ENCODE measurements at regions not wholly inside any gene's neighbourhood (a gene's known extent, or its start where the extent isn't known, plus 50 kb on each side); places are given as distances from the start of the nearest gene placed in this dataset.
A peak's percentile ranks its signal among the peaks of the same experiment; 100 is the strongest.
"Not testable (repeated sequence)": the region's sequence is repeated elsewhere in the genome, so short reads cannot be mapped to it uniquely, and the experiment has no call there.

DNA sequence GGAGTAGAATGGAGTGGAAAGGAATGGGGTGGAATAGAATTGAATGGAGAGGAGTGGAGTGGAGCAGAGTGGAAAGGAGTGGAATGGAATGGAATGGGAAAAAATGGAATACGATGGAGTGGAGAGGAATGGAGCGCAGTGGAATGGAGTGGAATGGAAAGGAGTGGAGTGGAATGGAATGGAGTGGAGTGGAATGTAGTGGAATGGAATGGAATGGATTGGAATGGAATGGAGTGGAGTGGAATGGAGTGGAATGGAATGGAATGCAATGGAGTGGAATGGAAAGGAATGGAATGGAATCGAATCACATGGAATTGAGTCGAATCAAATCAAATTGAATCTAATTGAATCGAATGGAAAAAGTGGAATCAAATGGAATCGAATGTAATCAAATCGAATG, 1016.1 kb downstream of the CDY1 start:
- DNase-seq (ENCODE audit: low spot score) = no peak

DNA sequence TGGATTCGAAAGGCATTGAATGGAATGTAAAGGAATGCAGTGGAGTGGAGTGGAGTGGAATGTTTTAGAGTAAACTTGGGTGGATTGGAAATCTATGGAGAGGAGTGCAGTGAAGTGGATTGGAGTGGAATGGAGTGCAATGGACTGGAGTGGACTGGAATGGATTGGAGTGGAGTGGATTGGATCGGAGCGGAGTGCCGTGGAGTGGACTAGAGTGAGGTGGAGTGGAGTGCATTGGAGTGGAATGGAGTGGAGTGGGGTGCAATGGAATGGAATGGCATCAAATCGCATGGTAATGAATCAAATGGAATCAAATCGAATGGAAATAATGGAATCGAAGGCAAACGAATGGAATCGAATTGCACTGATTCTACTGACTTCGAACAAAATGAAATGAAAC, 1023.9 kb downstream of the CDY1 start:
- DNase-seq (ENCODE audit: low spot score) = not testable (repeated sequence)

DNA sequence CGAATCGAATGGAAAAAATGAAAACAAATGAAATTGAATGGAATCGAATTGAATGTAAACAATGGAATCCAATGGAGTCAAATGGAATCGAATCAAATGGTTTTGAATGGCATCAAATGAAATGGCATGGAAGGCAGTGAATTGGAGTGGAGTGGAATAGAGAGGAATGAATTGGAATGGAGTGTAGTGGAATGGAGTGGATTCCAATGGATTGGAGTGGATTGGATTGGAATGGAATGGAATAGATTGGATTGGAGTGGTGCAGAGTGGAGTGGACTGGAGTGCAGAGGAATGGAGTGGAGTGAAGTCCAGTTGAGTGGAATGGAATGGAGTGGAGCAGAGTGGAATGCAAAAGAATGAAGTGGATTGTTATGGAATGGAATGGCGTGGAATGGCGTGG, 1026.3 kb downstream of the CDY1 start:
- DNase-seq (ENCODE audit: low spot score) = not testable (repeated sequence)

DNA sequence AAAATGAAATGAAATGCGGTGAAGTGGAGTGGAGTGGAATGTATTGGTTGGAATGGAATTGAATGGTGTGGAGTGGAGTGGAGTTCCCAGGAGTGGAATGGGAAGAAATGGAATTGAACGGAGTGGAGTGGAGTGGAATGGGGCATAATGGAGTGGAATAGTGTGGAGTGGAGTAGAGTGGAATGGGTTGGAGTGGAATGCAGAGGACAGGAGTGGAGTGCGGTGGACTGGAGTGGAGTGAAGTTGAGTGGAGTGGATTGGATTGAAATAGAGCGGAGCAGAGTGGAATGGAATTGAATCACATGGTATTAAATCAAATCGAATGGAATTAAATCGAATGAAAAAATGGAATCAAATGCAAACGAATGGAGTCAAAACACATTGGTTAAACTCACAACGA, 1042.3 kb downstream of the CDY1 start:
- DNase-seq (ENCODE audit: low spot score) = not testable (repeated sequence)

DNA sequence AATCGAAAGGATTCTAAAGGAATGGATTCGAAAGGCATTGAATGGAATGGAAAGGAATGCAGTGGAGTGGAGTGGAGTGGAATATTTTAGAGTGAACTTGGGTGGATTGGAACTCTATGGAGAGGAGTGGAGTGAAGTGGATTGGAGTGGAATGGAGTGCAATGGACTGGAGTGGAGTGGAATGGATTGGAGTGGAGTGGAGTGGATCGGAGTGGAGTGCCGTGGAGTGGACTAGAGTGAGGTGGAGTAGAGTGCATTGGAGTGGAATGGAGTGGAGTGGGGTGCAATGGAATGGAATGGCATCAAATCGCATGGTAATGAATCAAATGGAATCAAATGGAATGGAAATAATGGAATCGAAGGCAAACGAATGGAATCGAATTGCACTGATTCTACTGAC, 1044.8 kb downstream of the CDY1 start:
- DNase-seq (ENCODE audit: low spot score) = not testable (repeated sequence)

DNA sequence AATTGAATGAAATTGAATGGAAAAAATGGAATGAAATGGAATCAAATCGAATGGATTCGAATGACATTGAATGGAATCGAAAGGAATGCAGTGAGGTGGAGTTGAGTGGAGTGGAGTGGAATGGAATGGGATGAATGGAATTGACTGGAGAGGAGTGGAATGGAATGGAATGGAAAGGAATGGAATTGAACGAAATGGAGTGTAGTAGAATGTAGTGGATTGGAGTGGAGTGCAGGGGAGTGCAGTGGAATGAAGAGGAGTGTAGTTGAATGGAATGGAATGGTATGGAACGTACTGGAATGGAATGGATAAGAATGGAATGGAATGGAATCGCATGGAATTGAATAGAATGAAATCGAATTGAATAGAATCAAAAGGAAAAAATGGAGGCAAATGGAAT, 1047.3 kb downstream of the CDY1 start:
- DNase-seq (ENCODE audit: low spot score) = not testable (repeated sequence)

DNA sequence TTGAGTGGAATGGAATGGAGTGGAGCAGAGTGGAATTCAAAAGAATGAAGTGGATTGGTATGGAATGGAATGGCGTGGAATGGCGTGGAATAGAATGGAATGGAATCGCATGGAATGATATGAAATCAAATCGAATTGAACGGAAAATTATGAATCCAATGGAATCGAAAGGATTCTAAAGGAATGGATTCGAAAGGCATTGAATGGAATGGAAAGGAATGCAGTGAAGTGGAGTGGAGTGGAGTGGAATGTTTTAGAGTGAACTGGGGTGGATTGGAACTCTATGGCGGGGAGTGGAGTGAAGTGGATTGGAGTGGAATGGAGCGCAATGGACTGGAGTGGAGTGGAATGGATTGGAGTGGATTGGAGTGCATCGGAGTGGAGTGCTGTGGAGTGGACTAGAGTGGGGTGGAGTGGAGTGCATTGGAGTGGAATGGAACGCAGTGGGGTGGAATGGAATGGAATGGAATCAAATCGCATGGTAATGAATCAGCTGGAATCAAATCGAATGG, 1048.5 kb downstream of the CDY1 start:
- not testable (repeated sequence) for DNase-seq (ENCODE audit: low spot score)

DNA sequence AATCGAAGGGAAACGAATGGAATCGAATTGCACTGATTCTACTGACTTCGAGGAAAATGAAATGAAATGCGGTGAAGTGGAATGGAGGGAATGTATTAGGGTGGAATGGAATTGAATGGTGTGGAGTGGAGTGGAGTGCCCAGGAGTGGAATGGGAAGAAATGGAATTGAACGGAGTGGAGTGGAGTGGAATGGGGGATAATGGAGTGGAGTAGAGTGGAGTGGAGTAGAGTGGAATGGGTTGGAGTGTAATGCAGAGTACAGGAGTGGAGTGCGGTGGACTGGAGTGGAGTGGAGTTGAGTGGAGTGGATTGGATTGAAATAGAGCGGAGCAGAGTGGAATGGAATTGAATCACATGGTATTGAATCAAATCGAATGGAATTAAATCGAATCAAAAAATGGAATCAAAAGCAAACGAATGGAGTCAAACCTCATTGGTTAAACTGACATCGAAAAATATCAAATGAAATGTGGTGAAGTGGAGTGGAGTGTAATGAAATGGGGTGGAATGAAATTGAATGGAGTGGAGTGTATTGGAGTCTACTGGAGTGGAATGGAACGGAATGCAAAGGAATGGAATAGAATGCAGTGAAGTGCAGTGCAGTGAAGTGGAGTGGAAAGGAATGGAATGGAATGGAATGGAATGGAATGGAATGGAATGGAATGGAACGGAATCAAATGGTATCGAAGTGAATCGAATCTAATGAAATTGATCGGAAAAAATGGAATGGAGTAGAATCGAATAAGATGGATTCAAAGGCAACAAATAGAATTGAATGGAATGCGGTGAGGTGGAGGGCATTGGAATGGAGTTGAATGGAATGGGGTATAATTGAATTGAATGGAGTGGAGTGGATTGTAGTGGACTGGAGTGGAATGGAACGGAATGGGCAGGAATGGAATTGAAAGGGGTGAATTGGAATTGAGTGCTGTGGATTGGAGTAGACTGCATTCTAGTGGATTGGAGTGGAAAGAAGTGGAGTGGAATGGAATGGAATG, 1049.3 kb downstream of the CDY1 start:
- peak; percentile 44 for DNase-seq (ENCODE audit: low spot score)

Measured in CD4-positive, alpha-beta T cell treated with Interleukin-2 at 100 ng/mL for 4 hours (primary cell).